SW480 (cell line): ENCODE measurements at regions not wholly inside any gene's neighbourhood (a gene's known extent, or its start where the extent isn't known, plus 50 kb on each side); places are given as distances from the start of the nearest gene placed in this dataset.
A peak's percentile ranks its signal among the peaks of the same experiment; 100 is the strongest.

Experiments
- DNase-seq: peaks from one replicate; pipeline ENCODE4 v3.0.0-alpha.2; 2016; ENCODE audit warnings: low spot score

DNA sequence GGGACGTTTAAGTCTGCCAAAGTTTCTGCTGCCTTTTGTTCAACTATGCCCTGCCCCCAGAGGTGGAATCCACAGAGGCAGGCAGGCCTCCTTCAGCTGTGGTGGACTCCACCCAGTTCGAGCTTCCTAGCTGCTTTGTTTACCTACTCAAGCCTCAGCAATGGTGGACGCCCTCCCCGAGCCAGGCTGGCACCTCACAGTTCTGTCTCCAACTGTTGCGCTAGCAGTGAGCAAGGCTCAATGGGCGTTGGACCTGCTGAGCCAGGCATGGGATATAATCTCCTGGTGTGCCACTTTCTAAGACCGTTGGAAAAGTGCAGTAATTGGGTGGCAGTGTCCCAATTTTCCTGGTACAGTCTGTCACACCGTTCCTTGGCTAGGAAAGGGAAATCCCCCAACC is 444.7 kb downstream of the FLRT2 start:
- DNase-seq = no peak

DNA sequence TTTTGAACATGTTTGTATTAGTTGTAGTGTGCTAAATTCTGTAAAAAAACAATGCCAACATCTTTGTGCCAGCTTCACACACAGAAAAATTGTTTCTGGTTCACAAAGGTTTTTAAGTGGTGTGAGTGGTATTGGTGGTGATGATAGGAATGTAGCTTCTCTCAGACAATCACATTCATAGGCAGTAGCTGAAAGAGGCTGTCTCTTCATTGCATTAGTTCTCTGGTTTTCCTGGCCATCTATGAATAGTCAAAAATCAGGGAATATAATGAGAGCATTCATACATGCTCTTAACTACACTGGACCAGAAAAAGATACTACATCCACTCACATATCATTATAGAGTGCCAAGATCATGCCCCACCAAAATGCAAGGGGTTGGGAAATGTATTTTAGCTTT is 433.5 kb downstream of the FLRT2 start:
- no peak for DNase-seq

DNA sequence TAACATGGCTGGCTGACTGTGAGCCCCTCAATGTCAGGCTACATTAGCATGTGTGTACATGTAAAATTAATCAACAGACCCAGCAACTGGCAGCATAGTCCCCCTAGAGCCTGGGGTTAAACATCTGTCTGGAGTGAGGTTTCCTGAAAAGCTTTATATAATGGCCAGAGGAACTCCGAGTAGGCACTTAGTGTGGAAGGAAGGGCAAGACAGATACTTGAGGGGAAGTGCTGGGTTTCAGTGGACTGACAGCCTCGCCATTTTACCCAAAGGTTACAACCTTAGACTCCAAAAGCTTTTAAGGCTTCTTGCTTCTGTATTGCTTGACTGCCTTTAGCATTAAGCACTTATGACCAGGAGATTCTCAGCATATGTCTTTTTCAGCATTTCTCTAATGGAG is 430.8 kb downstream of the FLRT2 start:
- no peak for DNase-seq

DNA sequence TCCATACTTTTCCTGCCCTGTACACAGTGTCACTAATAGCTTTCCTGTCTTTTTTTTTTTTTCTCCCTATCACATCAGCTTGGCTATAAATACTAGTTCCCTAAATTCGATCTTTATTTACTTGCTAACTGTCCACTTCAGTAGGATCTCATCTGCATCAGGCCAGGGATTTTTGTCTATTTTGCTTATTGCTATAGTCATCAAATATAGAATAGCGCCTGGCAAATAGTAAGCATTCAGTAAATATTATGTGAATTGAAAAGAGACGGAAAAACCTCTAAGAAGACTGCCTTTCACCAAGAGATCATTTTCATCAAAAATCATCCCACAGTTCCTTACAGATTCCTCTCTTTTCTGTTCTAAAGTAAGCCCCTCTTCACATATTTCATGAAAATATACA is 429.1 kb downstream of the FLRT2 start:
- DNase-seq = no peak

DNA sequence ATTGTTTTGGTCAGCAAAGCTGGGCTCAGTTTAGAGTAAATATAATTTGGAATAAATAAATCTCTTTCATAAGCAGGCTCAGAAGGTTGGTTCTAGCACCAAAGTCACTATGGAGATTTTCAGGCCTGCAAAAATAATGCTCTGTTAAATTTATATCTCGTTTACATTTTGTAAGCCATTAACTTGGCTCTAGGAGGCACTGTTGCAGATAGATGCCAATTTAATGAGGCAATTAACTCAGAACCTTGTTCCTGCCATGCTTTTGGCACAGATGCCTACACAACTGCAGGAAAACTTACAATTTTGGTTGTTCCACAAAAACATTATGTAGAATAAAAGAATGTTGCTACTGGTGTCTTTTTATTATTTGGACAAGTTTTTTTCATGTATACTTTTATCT is 428.1 kb downstream of the FLRT2 start:
- DNase-seq = no peak

DNA sequence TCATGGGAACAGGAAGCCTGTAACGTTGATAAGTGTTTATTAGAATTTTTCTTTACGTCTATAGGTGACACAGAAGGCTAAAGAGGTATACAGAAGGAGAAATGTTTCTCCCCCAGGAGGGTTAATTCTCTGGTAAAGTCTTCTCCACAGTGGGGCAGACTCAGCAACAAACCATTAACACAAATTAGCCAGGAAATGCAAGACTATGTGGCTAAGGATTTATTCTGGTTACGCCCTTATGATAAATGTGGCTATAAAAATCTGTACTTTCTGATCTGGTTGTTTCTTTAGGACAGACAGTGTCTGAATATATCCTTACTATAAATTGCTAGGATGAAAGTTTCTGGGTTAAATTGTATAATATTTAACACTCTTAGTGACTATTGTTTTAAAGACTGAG is 423.3 kb downstream of the FLRT2 start:
- no peak for DNase-seq

DNA sequence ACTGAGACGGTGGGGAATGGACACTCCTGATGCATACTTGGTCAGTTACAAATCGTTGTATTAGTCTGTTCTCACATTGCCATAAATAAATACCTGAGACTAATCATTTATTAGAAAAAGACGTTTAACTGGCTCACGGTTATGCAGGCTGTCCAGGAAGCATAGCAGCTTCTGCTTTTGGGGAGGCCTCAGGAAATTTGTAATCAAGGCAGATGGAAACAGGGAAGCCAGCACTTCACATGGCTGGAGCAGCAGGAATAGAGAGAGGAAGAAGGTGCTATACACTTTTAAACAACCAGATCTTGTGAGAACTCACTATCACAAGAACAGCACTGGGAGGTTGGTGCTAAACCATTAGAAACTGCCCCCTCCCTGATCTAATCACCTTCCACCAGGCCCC is 418.2 kb downstream of the FLRT2 start:
- no peak for DNase-seq

DNA sequence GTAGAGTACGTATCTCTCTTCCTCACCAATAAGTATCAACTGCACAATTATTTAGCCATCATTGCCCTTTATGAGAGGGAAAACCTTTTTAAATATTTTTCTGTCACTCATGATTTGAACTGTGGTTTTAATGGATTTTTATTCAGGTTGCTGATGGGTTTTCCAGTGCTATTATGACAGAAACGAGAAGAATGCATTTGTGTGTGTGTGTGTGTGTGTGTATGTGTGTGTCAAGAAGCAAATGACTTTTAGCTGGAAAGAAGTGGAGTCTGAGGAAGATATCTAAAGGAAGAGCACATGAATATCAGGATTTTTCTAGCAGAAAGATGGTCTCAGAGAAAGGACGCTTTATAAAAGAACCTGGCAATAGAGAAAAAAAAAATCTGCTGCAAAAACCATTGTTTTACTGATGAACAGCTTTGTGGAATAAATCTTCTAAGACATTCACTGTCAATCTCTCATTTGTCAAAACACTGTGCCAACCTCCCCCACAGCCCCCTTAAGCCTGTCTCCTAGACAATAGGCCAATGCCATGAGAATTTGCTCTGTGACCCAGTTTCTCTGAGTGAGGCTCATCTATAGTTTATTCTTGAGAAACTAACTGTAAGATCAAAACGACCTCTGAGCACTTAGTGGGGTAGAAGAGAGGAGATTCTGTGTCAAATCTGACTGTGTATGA is 417.7 kb downstream of the FLRT2 start:
- no peak for DNase-seq

DNA sequence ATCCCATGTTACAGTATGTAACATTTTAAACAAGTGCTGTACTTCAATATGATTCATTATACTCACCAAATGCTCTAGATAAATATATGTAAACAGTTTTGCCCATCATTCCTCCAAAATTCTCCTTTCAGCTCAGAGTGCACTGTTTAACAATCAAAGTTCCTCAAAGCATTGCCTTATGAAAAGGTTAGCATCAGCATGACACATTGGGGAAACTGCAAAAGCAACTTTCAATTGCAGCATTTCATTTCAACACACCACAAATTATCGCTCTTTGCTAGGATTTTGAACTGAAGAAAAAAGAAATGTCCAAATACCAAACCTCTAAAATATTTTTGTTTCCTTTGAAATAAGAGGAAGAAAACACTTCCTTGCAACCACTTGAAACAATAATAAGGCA is 413.2 kb downstream of the FLRT2 start:
- DNase-seq = no peak

DNA sequence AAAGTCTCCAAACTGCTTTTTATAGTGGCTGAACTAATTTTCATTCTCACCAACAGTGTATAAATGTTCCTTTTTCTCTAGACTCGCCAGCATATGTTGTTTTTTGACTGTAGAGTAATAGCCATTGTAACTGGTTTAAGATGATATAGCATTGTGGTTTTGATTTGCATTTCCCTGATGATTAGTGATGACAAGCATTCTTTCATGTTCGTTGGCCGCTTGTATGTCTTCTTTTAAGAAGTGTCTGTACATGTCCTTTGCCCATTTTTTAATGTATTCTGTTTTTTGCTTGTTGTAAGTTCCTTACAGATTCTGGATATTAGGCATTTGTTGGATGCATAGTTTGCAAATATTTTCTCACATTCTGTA is 404.9 kb downstream of the FLRT2 start:
- DNase-seq = no peak

DNA sequence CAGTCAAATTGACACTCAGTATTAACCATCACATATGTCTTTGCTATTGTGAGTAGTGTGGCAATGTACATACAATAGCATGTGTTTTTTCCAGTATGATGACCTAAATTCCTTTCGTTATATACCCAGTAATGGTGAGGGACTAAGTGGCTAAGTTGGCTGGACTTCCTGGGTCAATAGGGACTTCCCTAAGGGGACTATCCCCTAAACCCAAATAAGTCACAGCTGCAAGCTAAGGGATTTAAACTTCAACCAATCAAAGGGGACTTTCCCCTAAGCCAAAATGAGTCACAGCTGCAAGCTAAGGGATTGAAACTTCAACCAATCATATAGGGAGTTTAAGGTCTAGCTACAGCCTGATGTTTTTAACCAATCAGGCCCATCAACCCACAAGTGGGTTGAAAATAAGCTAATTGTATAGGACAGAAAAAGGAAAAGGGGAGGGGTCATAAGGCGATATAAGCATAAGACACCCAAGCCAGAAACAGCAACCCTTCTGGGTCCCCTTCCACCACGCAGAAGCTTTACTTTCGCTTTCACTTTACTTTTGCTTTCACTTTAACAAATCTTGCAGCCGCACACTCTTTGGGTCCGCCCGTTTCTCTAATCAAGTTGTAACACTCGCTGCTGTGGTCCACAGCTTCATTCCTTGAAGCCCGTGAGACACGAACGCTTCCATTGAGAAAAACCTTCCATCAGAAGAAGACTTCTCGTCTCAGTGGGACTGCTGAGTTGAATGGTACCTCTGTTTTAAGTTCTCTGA is 404.4 kb downstream of the FLRT2 start:
- peak; percentile 46 for DNase-seq

DNA sequence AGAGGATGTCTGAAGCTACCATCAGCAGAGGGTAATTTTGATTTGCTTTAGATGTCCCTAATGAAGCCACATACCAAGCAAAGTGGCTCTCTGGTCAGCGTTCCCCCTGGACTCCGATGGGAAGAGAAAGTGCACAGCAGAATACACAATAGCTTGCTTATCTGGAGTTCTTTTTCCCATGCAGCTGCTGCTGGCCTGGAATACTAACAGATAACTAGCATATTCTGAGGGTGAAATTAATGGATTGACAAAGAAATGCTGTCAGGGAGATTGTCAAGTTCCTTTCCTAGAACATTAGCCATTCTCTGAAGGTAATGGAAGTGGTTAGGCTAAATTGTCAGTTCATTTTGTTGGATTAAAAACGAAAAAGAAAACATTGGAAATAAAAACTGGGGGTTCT is 391.3 kb downstream of the FLRT2 start:
- no peak for DNase-seq

DNA sequence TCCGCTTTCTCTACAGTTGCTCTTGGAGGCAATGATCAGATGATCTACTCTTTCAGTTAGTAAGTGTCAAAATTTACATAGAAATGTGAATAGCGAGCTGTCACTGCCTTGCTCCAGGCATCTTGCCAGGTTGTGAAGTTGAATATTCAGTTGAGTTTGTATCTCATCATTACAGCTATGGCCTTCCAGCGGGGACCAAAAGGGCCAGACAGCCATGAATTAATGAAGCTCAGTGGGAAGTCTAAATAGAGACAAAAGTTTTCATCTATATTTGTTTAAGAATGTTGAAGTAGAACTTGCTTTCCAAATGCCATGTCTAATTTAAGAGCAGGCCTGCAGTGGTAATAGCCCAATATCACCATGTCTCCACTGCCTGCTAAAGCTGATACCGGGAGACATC is 387.8 kb downstream of the FLRT2 start:
- no peak for DNase-seq

DNA sequence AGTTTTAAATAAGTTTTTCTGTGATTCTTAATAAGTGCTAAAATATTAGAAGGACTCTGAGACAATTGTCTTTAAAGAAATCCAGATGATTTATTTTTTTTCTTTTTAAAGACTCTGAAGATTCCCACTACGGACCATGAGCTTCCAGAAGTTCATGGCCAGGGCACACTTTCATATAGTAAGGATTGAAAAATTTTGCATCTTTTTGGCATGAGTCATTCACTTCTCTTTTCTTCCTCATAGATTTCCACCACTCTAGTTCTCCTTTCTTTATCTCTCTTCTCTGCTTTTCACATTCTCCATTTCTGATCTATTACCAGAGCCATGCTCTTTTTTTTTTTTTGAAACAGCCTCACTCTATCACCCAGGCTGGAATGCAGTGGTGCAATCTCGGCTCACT is 385.8 kb downstream of the FLRT2 start:
- no peak for DNase-seq

DNA sequence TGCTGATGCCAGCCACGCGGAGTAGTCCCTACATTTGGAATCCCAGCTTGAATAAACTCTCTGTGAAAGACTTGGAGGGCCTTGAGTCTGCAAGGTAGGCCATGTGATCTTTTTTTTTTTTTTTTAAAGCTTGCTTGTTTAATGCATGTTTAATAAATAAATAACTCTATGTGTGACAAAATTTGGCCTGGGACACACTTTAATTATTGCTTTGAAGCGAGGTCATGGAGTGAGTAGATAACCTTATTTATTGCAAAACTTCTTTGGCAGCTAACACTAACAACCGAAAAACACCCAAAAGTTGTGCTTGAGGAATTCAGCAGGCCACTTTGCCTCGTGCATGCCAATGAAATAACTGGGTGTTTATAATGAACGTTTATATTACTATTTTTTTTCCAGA is 382.2 kb downstream of the FLRT2 start:
- no peak for DNase-seq

DNA sequence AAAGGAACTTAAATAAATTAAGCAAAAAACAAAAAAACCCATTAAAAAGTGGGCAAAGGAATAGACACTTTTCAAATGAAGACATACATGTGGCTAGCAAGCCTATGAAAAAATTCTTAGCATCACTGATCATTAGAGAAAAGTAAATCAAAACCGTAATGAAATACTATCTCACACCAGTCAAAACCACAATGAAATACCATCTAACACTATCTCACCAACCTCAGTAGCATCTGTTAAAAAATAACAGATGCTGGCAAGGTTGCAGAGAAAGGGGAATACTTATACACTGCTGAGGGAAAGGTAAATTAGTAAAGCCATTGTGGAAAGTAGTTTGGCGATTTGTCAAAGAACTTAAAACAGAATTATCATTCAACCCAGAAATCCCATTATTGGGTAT is 381.1 kb downstream of the FLRT2 start:
- no peak for DNase-seq

DNA sequence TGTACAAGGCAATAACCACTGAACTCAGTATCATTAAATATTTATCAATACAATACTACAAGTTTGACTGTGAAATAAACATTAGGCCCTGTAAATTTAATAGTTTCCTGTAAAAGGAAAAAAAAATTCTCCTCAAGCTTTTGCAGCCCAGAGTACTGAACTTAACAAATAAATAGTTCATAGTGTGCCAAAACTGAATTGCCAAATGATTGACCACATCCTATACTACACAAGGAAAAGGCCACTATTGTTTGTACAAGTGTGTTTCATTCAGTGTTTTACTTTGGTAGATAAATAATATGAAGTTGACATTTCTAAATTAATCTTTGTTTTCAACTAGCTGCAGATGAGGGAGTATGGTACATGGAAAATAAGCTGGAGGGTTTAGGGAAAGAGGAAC is 379.6 kb downstream of the FLRT2 start:
- DNase-seq = no peak

DNA sequence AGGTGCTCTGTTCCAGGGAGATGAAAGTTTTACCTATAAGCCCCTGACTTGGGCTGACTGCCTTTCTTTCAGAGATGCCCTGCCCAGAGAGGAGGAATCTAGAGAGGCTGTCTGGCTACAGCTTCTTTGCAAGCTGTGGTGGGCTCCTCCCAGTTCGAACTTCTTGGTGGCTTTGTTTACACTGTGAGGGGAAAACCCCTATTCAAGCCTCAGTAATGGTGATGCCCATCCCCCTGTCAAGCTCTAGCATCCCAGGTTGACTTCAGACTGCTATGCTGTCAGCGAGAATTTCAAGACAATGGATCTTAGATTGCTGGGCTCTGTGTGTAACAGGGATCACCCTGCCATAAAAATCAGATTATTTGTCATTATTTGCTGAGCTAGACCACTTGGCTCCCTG is 377.6 kb downstream of the FLRT2 start:
- no peak for DNase-seq

DNA sequence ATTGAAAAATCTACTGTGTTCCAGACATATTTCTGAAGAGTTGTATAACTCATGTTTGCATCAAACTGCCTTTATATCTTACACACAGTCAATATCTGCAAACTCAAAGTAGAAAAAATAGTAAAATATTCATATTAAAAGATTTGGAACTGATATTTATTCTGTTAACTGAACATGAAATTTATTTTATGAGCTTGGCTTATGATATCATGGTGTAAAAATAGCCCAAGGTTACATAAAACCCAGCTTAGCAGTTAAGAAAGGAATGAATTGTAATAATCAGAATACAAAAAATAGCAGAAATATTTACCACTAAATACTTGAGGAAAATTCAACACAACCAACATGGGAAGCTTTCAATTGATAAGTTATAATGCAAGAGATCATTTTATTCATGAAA is 367.9 kb downstream of the FLRT2 start:
- no peak for DNase-seq

DNA sequence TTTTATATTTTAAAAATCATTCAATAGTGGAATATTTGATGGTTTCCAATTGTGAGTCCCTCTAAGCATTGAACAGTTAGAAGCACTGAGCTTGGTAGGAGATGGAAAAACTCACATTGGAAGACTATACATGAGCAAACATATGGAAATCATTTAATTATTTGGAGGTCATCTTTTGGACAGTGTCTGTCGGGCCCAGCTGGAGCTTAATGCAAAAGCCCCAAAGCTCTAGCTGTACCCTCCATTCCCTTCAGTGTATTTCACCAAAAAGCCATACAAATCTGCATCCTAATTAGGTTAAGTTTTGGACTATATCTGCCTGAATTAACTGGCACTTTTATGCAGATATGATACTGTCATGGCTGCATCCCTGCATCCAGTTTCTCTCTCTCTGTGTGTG is 365.7 kb downstream of the FLRT2 start:
- DNase-seq = no peak

DNA sequence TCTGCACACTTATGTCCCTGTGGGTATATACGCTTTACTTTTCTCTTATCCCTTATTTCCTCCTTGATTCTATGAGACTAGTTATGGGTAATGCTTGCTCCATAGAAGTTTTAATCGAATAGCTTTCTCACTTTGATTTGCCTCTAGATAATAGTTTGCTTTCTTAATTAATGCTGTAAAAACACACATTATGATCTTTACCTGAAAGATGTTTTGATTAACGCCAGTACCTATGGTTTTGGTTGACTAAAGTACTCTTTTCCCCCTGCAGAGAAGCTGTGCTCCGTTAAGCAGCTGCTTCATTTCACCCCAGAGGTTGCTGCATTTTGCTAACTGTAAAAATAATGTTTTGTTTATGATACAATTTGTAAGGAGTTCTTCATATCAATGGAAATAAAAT is 362.3 kb downstream of the FLRT2 start:
- DNase-seq = no peak

DNA sequence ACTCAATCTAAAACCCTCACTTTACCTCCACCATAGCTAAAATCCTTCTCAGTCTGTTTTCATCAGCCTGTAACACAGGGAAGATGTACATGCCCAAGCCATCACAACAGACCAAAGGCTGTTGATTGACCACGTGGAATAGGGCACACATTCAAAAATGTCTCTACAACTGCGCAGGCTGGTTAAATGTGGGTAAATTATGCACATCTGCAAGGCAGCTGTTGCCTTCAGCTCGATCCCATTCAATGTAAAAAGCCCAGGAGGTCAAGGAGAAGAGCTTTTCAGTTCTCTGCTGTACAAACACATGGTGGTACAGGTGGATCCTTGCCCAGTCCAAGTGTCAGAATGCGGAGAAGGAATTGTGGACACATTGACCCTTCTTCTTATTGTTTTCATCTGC is 354.0 kb downstream of the FLRT2 start:
- DNase-seq = no peak

DNA sequence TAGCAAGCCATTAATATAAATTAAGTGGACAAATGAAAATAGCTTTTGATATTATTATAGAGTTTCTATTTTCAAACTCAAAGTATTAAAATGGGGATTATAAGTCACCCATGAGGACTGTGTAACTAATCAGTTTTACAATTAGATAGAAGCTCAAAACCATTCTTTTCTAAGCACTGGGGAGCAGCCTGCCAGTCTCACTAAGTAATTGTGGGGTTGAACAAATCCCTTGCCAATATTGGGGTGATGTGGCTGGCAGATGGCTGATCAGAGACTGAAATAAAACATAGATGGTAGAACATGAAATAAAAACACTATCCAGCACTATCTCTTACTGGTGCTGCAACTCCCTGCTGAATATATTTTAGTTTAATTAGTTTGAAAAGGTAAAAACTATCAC is 353.2 kb downstream of the FLRT2 start:
- DNase-seq = no peak

DNA sequence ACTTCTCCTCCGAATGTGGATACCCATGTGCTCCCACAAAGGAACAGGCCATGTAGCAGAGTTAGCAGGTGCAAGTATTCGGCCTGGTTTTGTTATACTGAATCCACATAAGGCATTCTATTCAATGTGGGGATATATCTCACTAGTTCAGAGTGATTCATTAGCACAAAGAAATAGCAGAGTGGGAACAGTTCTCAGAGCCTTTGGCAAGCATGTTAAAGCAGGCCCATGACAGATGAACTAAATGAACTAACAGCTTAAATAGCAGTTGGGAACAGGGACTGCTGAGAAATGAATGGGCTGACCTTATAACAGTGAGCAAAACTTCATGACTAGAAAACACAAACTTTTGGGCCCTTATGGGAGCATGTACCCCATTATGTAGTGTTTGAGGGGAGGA is 352.0 kb downstream of the FLRT2 start:
- no peak for DNase-seq
